Peyer's patch (tissue), 4 donors: ENCODE measurements at regions not wholly inside any gene's neighbourhood (a gene's known extent, or its start where the extent isn't known, plus 50 kb on each side); places are given as distances from the start of the nearest gene placed in this dataset.
"Not testable (repeated sequence)": the region's sequence is repeated elsewhere in the genome, so short reads cannot be mapped to it uniquely, and the experiment has no call there.

Experiments used
- DNase-seq, 3 donors: peaks; one replicate each; pipeline ENCODE4 v3.0.0-alpha.2; 2017 to 2019
- H3K27ac ChIP-seq, 4 donors: fragments of 200-600 bp; sonication (generic); one replicate each; pipeline ENCODE4 v1.5.1; 2016 to 2019
- H3K27me3 ChIP-seq, 2 donors: fragments of 200-600 bp; sonication (generic); one replicate each; pipeline ENCODE4 v1.5.1; 2019
- H3K36me3 ChIP-seq, 3 donors: fragments of 200-600 bp; sonication (generic); one replicate each; pipeline ENCODE4 v1.5.1; 2016 to 2019
- H3K4me1 ChIP-seq, 4 donors: fragments of 200-600 bp; sonication (generic); one replicate each; pipeline ENCODE4 v1.5.1; 2016 to 2019
- H3K4me3 ChIP-seq, 4 donors: fragments of 200-600 bp; sonication (generic); 1 replicate in 3 of 4; 2 replicates in 1 of 4; pipeline ENCODE4 v1.5.1; 2016 to 2019; ENCODE audit warnings: mild to moderate bottlenecking in 1 of 4
- H3K9me3 ChIP-seq, 4 donors: fragments of 200-600 bp; sonication (generic); one replicate each; pipeline ENCODE4 v1.5.1; 2016 to 2019; ENCODE audit warnings: mild to moderate bottlenecking in 1 of 4
- POLR2A ChIP-seq, 2 donors: fragments of 450-650 bp; IDR thresholded peaks; one replicate each; pipeline ENCODE4 v1.5.1; 2017; ENCODE audit warnings: antibody characterized with exemption in 2 of 2, mild to moderate bottlenecking in 2 of 2, moderate library complexity in 2 of 2
- TF ChIP-seq, protein P1 (sequence below), 6 experiments: fragments of 450-650 bp in 4 of 6; fragments of 200-600 bp in 2 of 6; sonication (generic) in 1 of 6; IDR thresholded peaks; one replicate each; pipeline ENCODE4 v1.5.1; 2017 to 2019; ENCODE audit warnings: antibody characterized with exemption in 6 of 6, mild to moderate bottlenecking in 3 of 6, moderate library complexity in 1 of 6

DNA sequence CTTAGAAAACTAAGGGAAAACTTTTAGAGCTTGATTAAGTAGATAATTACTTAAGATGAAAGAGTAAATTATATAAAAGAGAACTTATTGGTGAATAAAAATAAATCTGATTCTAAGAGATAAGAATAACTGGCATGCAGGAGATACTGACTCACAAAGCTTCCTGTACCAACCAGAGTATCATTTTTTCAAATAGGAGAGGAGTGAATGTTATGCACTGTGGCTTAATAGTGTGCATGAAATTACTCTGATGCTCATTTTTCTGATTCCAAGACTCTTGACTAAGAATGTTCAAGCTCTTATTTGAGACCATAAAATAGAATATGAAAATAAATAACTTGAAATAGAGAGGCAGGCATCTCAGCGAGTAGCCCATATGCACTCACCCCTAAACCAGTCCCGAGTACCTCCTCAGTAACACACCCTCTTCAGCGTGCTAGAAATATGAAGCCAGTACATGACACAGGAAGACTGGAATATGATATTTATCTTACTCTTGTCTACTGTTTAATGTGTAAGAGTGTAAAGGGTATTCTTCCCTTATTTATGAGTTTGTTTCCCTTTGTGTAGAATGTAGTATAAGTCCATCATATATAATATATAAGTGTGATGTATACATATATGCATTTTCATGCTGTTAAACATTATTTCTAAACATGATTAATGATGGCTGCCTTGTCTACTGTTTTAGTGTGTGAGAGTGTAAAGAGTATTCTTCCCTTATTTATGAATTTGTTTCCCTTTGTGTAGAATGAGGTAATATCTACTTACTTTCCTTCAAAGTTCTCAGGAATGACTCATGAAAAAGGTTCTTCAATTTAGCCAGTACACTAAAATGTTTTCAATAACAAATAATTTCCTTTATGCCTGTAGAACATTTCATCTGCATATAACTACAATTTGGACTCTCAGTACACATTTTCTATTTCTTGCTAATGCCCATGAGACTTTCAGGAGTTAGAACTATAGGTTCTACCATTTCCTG is 99.2 kb upstream of the PALMD start:
- TF ChIP-seq POLR2A (IDR thresholded peaks at IDR 0.05), result no peak
- TF ChIP-seq, protein P1, sequence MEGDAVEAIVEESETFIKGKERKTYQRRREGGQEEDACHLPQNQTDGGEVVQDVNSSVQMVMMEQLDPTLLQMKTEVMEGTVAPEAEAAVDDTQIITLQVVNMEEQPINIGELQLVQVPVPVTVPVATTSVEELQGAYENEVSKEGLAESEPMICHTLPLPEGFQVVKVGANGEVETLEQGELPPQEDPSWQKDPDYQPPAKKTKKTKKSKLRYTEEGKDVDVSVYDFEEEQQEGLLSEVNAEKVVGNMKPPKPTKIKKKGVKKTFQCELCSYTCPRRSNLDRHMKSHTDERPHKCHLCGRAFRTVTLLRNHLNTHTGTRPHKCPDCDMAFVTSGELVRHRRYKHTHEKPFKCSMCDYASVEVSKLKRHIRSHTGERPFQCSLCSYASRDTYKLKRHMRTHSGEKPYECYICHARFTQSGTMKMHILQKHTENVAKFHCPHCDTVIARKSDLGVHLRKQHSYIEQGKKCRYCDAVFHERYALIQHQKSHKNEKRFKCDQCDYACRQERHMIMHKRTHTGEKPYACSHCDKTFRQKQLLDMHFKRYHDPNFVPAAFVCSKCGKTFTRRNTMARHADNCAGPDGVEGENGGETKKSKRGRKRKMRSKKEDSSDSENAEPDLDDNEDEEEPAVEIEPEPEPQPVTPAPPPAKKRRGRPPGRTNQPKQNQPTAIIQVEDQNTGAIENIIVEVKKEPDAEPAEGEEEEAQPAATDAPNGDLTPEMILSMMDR (IDR thresholded peaks at IDR 0.05), result no peak
- H3K27ac ChIP-seq, result no peak overlapping the region
- H3K36me3 ChIP-seq, result no peaks in the 10 kb centered on the region
- no peak for DNase-seq
- no peaks in the 10 kb centered on the region for H3K9me3 ChIP-seq
- no peak overlapping the region for H3K4me3 ChIP-seq
- no peaks in the 10 kb centered on the region for H3K4me1 ChIP-seq
- no peaks in the 10 kb centered on the region for H3K27me3 ChIP-seq

DNA sequence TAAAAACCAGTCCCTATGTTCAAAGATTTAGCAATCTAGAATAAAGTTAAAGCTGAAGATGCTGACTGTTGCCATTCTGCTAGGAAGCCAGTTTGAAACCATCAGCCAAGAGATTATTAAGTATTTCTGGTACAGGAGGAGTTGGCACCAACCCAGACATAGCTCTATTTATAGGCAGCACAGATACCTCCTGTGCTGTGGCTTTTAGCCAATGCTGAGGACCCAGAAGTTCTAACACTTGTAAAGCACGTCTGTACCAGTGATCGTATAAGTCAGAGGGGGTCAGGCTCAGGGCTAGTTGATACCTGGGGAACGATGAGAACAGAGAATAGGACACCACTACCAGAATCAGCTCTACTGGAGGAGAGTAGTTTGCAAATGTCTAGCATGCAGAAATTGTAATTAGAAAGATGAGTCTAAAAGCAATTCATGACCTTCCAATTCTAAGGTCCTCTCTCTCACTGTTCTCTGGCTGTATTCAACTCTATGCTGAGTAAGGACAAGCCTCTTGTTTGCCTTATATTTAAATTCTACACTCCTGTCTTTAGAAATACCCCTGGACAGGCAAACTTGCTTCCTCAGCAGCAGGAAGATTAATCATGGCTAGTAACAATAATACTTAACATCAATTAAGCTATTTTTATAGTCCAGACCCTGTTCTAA is 96.8 kb upstream of the PALMD start:
- Histone ChIP-seq H3K27ac (no peak overlapping the region), H3K27me3 (no peaks in the 10 kb centered on the region), H3K9me3 (no peaks in the 10 kb centered on the region), H3K4me1 (no peaks in the 10 kb centered on the region), H3K4me3 (no peak overlapping the region), H3K36me3 (no peaks in the 10 kb centered on the region)
- TF ChIP-seq, protein P1 (IDR thresholded peaks at IDR 0.05), result no peak
- no peak for TF ChIP-seq POLR2A (IDR thresholded peaks at IDR 0.05)
- no peak for DNase-seq

DNA sequence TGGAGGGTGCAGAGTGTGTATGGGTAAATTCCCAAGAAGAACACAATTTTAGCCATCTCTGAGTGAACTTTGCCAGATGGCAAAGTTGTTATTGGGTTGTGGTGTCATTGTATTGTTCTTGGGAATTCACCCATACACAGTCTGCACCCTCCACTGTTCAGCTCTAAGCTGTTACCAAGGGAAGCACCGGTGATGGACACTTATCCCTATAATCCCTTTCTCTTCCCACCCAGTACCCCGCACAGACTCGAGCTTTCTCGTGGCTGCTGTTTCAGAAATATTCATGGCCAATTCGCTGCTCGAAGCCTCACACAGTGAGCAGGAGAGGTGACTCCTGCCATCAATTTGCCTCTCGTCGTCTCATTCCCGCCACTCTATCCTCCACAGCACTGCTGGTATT is 95.7 kb upstream of the PALMD start:
- H3K9me3 ChIP-seq, result no peaks in the 10 kb centered on the region
- TF ChIP-seq POLR2A (IDR thresholded peaks at IDR 0.05), result no peak
- H3K36me3 ChIP-seq, result no peaks in the 10 kb centered on the region
- no peak overlapping the region for H3K27ac ChIP-seq
- DNase-seq, result no peak
- H3K4me3 ChIP-seq, result no peak overlapping the region
- H3K27me3 ChIP-seq, result no peaks in the 10 kb centered on the region
- no peaks in the 10 kb centered on the region for H3K4me1 ChIP-seq

DNA sequence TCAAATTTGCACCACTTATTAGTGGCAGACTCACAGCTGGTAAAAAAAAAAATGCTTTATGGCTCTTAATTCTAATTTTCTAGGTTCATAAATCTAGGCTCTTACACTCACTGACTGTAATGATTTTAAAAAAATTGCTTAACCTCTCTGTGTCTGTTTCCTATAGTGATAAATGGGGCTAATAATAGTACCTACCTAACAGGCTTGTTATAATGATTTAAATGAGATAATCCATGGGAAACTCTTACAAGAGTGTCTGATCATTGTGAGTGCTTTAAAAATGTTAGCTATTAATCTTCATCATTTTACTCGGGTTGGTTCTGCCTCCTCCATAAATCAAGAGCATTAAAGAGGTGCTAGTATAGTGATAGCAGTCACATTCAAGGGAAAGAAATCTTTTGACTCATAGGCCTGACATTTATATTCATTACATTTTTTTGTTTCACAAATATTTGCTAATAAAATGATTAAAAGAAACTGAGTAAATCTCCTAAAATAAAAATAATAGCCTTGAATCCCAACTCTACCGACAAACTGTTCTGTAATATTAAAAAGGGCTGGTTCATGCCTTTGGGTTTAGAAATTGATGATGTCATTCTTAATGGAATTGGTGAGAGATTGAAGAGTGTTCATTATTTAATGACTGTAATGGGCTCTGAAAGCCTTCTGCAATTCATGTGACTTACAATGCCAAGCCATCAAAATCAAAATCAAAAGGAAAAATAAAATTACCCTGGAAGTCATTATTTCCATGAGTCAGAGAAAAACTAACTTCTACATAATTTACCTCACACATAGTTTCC is 93.9 kb upstream of the PALMD start:
- no peak for TF ChIP-seq POLR2A (IDR thresholded peaks at IDR 0.05)
- TF ChIP-seq, protein P1 (IDR thresholded peaks at IDR 0.05), result no peak

GRCh38 chr1:99553301-99553700 is 92.6 kb upstream of the PALMD start:
- H3K4me3 ChIP-seq, result no peak overlapping the region
- TF ChIP-seq POLR2A (IDR thresholded peaks at IDR 0.05), result no peak
- TF ChIP-seq, protein P1 (IDR thresholded peaks at IDR 0.05), result no peak
- H3K27me3 ChIP-seq, result no peaks in the 10 kb centered on the region
- H3K4me1 ChIP-seq, result no peaks in the 10 kb centered on the region
- no peak overlapping the region for H3K27ac ChIP-seq
- H3K9me3 ChIP-seq, result no peaks in the 10 kb centered on the region
- H3K36me3 ChIP-seq, result no peaks in the 10 kb centered on the region
- no peak for DNase-seq

More for the DNA sequence above, 93.9 kb upstream of the PALMD start:
- no peak overlapping the region for H3K4me3 ChIP-seq
- DNase-seq, result no peak
- no peaks in the 10 kb centered on the region for H3K36me3 ChIP-seq
- H3K27ac ChIP-seq, result no peak overlapping the region
- H3K9me3 ChIP-seq, result no peaks in the 10 kb centered on the region
- no peaks in the 10 kb centered on the region for H3K27me3 ChIP-seq
- H3K4me1 ChIP-seq, result no peaks in the 10 kb centered on the region

- not testable (repeated sequence) for H3K36me3 ChIP-seq, H3K27me3 ChIP-seq, H3K9me3 ChIP-seq, H3K27ac ChIP-seq, H3K4me3 ChIP-seq, H3K4me1 ChIP-seq, DNase-seq
Measured at GRCh38 chr1:99553819-99554218, 92.1 kb upstream of the PALMD start.
